CD14-positive monocyte (primary cell): ENCODE measurements at regions not wholly inside any gene's neighbourhood (a gene's known extent, or its start where the extent isn't known, plus 50 kb on each side); places are given as distances from the start of the nearest gene placed in this dataset.

Experiments
- DNase-seq, 3 donors: peaks; one replicate each; pipeline ENCODE4 v3.0.0-alpha.2; 2011 to 2022
- H2AFZ ChIP-seq: 2 replicates; pipeline ENCODE4 v1.6.0; 2012; ENCODE audit warnings: mild to moderate bottlenecking, low read depth, low read length, inconsistent platforms; ENCODE audit not compliant: insufficient read depth, poor library complexity, severe bottlenecking
- H3K27ac ChIP-seq, 2 donors: 1 replicate in 1 of 2; 2 replicates in 1 of 2; pipeline ENCODE4 v1.5.1; 2012 to 2013; ENCODE audit warnings: low read length in 2 of 2, control low read depth in 1 of 2, inconsistent platforms in 1 of 2, low read depth in 1 of 2, mild to moderate bottlenecking in 1 of 2
- H3K27me3 ChIP-seq, 2 donors: one replicate each; pipeline versions ENCODE4 v1.6.0 to v1.6.1; 2011 to 2013; ENCODE audit warnings: low read length in 2 of 2; ENCODE audit not compliant: control insufficient read depth in 2 of 2, insufficient read depth in 2 of 2
- H3K36me3 ChIP-seq, 2 donors: replicated peaks in 1 of 2; 1 replicate in 1 of 2; 2 replicates in 1 of 2; pipeline versions ENCODE4 v1.5.1 to v1.6.1; 2012 to 2013; ENCODE audit warnings: low read length in 2 of 2, control low read depth in 1 of 2, inconsistent platforms in 1 of 2, mild to moderate bottlenecking in 1 of 2; ENCODE audit not compliant: insufficient read depth in 2 of 2, control insufficient read depth in 1 of 2
- H3K4me1 ChIP-seq, 2 donors: 1 replicate in 1 of 2; 2 replicates in 1 of 2; pipeline versions ENCODE4 v1.5.1 to v1.6.1; 2012 to 2013; ENCODE audit warnings: low read length in 2 of 2, control low read depth in 1 of 2, inconsistent platforms in 1 of 2, mild to moderate bottlenecking in 1 of 2, moderate library complexity in 1 of 2; ENCODE audit not compliant: insufficient read depth in 2 of 2, control insufficient read depth in 1 of 2
- H3K4me2 ChIP-seq: replicated peaks from 2 replicates; pipeline ENCODE3; 2012; ENCODE audit warnings: low read length, moderate library complexity, mild to moderate bottlenecking; ENCODE audit not compliant: poor library complexity, severe bottlenecking; ENCODE audit errors: extremely low read depth
- H3K4me3 ChIP-seq, 3 experiments: fragments of 200-600 bp in 1 of 3; sonication (generic) in 1 of 3; replicated peaks in 1 of 3; 1 replicate in 2 of 3; 2 replicates in 1 of 3; pipeline ENCODE4 v1.5.1; 2011 to 2013; ENCODE audit warnings: low read length in 3 of 3, mild to moderate bottlenecking in 3 of 3, control low read depth in 2 of 3, low read depth in 2 of 3, inconsistent platforms in 1 of 3, moderate library complexity in 1 of 3
- H3K79me2 ChIP-seq: 2 replicates; pipeline ENCODE4 v1.6.0; 2012; ENCODE audit warnings: mild to moderate bottlenecking, control low read depth, inconsistent platforms, low read length, moderate library complexity; ENCODE audit not compliant: insufficient read depth
- H3K9ac ChIP-seq: 2 replicates; pipeline ENCODE4 v1.6.0; 2017; ENCODE audit warnings: low read length, mild to moderate bottlenecking; ENCODE audit not compliant: insufficient read depth, poor library complexity, severe bottlenecking
- H3K9me3 ChIP-seq, 2 donors: replicated peaks in 1 of 2; 1 replicate in 1 of 2; 2 replicates in 1 of 2; pipeline versions ENCODE4 v1.5.1 to v1.6.1; 2012 to 2013; ENCODE audit warnings: low read length in 2 of 2, control low read depth in 1 of 2; ENCODE audit not compliant: control insufficient read depth in 1 of 2, insufficient read depth in 1 of 2
- H4K20me1 ChIP-seq: 2 replicates; pipeline ENCODE4 v1.6.0; 2012; ENCODE audit warnings: mild to moderate bottlenecking, low read length, control low read depth, moderate library complexity; ENCODE audit not compliant: insufficient read depth
- H3K27ac Mint-ChIP-seq, 7 donors: one replicate each; pipeline ENCODE4 v1.8.0; 2020; ENCODE audit warnings: mild to moderate bottlenecking in 7 of 7, mixed read lengths in 7 of 7, moderate library complexity in 6 of 7, inconsistent platforms in 2 of 7
- H3K27me3 Mint-ChIP-seq, 3 donors: one replicate each; pipeline ENCODE4 v1.8.0; 2021 to 2022; ENCODE audit warnings: low read depth in 3 of 3, mild to moderate bottlenecking in 3 of 3, mixed read lengths in 3 of 3, moderate library complexity in 3 of 3, inconsistent platforms in 1 of 3
- H3K36me3 Mint-ChIP-seq, 2 donors: one replicate each; pipeline ENCODE4 v1.8.0; 2020; ENCODE audit warnings: mixed read lengths in 2 of 2, inconsistent platforms in 1 of 2, mild to moderate bottlenecking in 1 of 2
- H3K4me1 Mint-ChIP-seq: one replicate; pipeline ENCODE4 v1.8.0; 2020; ENCODE audit warnings: mild to moderate bottlenecking, mixed read lengths
- H3K4me3 Mint-ChIP-seq, 2 donors: one replicate each; pipeline ENCODE4 v1.8.0; 2020; ENCODE audit warnings: mild to moderate bottlenecking in 2 of 2, mixed read lengths in 2 of 2, moderate library complexity in 1 of 2
- H3K9me3 Mint-ChIP-seq, 7 donors: one replicate each; pipeline ENCODE4 v1.8.0; 2020 to 2022; ENCODE audit warnings: mixed read lengths in 7 of 7, mild to moderate bottlenecking in 6 of 7, moderate library complexity in 6 of 7, inconsistent platforms in 2 of 7
- CTCF ChIP-seq: fragments of 200-600 bp; IDR thresholded peaks from one replicate; pipeline ENCODE4 v1.8.0; 2022; ENCODE audit warnings: antibody characterized with exemption, mild to moderate bottlenecking
- WGBS: methylation state at CpG from one replicate; pipeline ENCODE4 v1.1.5; 2013; ENCODE audit warnings: missing lambda C conversion rate; ENCODE audit not compliant: insufficient coverage; 5-methylcytosine and 5-hydroxymethylcytosine counted together
- intact Hi-C, 2 donors: fragments of 100-400 bp; cut with micrococcal nuclease; formaldehyde crosslinking; loops; one replicate each; pipeline versions ENCODE4 v1.15.0 to v1.15.1; 2023

DNA sequence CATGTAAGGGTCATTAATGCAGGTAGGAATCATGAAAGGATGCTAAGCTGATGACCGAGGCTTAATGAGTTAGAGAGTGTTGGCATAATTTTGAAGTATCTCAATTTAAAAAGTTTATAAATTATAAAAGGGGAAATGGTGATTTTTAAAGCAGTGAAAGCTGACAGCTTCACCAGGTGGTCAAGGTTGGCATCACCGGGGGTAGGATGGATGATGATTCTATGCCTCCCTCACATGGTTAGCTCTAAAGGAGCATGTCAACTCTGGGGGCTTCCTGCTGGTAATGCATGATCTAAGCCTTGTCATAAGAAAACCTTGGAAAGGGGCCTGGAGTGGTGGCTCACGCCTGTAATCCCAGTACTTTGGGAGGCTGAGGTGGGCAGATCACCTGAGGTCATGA lies 89.2 kb upstream of the MARCKS start:
- Histone ChIP-seq H3K9ac (no peak overlapping the region), H3K36me3 (no peaks in the 10 kb centered on the region), H3K27ac (no peak overlapping the region), H4K20me1 (no peaks in the 10 kb centered on the region), H3K79me2 (no peaks in the 10 kb centered on the region), H3K27me3 (no peaks in the 10 kb centered on the region), H3K9me3 (no peaks in the 10 kb centered on the region), H2AFZ (no peak overlapping the region), H3K4me2 (no peak overlapping the region), H3K4me3 (no peak overlapping the region), H3K4me1 (peaks cover 14 to 17% of the 10 kb centered on the region in 2 donors)
- peak in 1 of 3 donors; percentile 8 for DNase-seq
- no peaks in the 10 kb centered on the region for H3K27me3 Mint-ChIP-seq
- peaks cover 13% of the 10 kb centered on the region for H3K4me1 Mint-ChIP-seq
- peaks cover 0 to 4% (median 1%) of the 10 kb centered on the region in 7 donors for H3K9me3 Mint-ChIP-seq
- H3K36me3 Mint-ChIP-seq, result peaks cover 0 to 1% of the 10 kb centered on the region in 2 donors
- intact Hi-C loops, result loop anchor here in 1 of 2 donors (10.0 kb wide), 2 partner anchors 73 to 87 kb away; partner anchors contain the start of gene MARCKS
- no peak for TF ChIP-seq CTCF
- no peak overlapping the region for H3K27ac Mint-ChIP-seq
- no peak overlapping the region for H3K4me3 Mint-ChIP-seq
- WGBS, result 67% methylated on average over 1 of the region's 3 CpGs

- no peak for DNase-seq
- intact Hi-C loops, result loop anchor here in 1 of 2 donors (5.0 kb wide), 1 partner anchor 34 kb away; no protein-coding TSS in a partner anchor
- WGBS, result no CpG with 5 or more reads among the region's 1 CpG
- Histone ChIP-seq H3K79me2 (no peaks in the 10 kb centered on the region), H4K20me1 (no peaks in the 10 kb centered on the region), H3K27ac (no peak overlapping the region), H3K36me3 (no peaks in the 10 kb centered on the region), H3K27me3 (no peaks in the 10 kb centered on the region), H3K4me3 (no peak overlapping the region), H3K4me2 (no peak overlapping the region), H3K9me3 (no peaks in the 10 kb centered on the region), H3K9ac (no peak overlapping the region), H3K4me1 (peaks cover 4 to 13% of the 10 kb centered on the region in 2 donors), H2AFZ (no peak overlapping the region)
- no peak for TF ChIP-seq CTCF
- peaks cover 11% of the 10 kb centered on the region for H3K4me1 Mint-ChIP-seq
- peaks cover 0 to 2% of the 10 kb centered on the region in 2 donors for H3K36me3 Mint-ChIP-seq
- no peak overlapping the region for H3K27ac Mint-ChIP-seq
- H3K9me3 Mint-ChIP-seq, result peaks cover 0 to 4% (median 0%) of the 10 kb centered on the region in 7 donors
- no peaks in the 10 kb centered on the region for H3K27me3 Mint-ChIP-seq
- no peak overlapping the region for H3K4me3 Mint-ChIP-seq
Measured at GRCh38 chr6:113772961-113773360, 84.2 kb upstream of the MARCKS start.
